ENCODE measurements at regions not wholly inside any gene's neighbourhood (a gene's known extent, or its start where the extent isn't known, plus 50 kb on each side); places are given as distances from the start of the nearest gene placed in this dataset.

GRCh38 chr2:186433777-186434432 is 52.2 kb upstream of the ZC3H15 start:
- Histone ChIP-seq H3K4me1 (no peaks in the 10 kb centered on the region), H3K9me3 (peaks cover 0 to 2% of the 10 kb centered on the region in 2 donors), H3K27ac (no peak overlapping the region), H3K36me3 (no peaks in the 10 kb centered on the region), H3K4me3 (no peak overlapping the region), H3K27me3 (no peaks in the 10 kb centered on the region)
- DNase-seq (no peak), ATAC-seq (no peak)
- intact Hi-C loops (cut with DNase I) = no loop called here
- no peak for TF ChIP-seq CTCF (IDR thresholded peaks at IDR 0.05)
